ENCODE measurements at regions not wholly inside any gene's neighbourhood (a gene's known extent, or its start where the extent isn't known, plus 50 kb on each side); places are given as distances from the start of the nearest gene placed in this dataset.

GRCh38 chr6:168221000-168221399 is 98.6 kb downstream of the DACT2 start:
- Histone ChIP-seq H3K27me3 (ENCODE audit: insufficient read depth, low read length) (no peaks in the 10 kb centered on the region), H4K5ac (ENCODE audit: insufficient read length, low read depth, low read length) (no peak overlapping the region), H2AK5ac (ENCODE audit: insufficient read length, low read length) (no peak overlapping the region), H3K23ac (ENCODE audit: insufficient read length, low read depth, low read length) (no peak overlapping the region), H2BK5ac (ENCODE audit: insufficient read length, low read length) (no peak overlapping the region), H3K4me1 (ENCODE audit: insufficient read depth, low read length) (no peaks in the 10 kb centered on the region; the same call in 1 of the 2 replicates), H3K79me2 (ENCODE audit: insufficient read depth, low read length) (no peaks in the 10 kb centered on the region), H4K8ac (replicated peaks; ENCODE audit: insufficient read length, low read depth, low read length) (no peak overlapping the region), H2BK20ac (ENCODE audit: low read depth, low read length, poor library complexity, severe bottlenecking) (no peak overlapping the region), H2BK15ac (ENCODE audit: low read depth, low read length) (no peak overlapping the region), H2AFZ (ENCODE audit: low read length) (no peak overlapping the region), H2BK12ac (ENCODE audit: insufficient read length, low read depth, low read length) (no peak overlapping the region), H3K4me2 (ENCODE audit: insufficient read depth, insufficient read length, low read length) (no peak overlapping the region), H3T11ph (ENCODE audit: low read length) (no peak overlapping the region), H3K79me1 (ENCODE audit: insufficient read depth, low read depth, low read length, poor library complexity, severe bottlenecking) (no peaks in the 10 kb centered on the region), H3K23me2 (ENCODE audit: insufficient read length, low read depth, low read length, poor library complexity, severe bottlenecking) (no peaks in the 10 kb centered on the region), H4K91ac (ENCODE audit: insufficient read length, low read depth, low read length) (no peak overlapping the region), H3K9ac (ENCODE audit: extremely low read depth, insufficient read length, low read length) (no peak overlapping the region), H3K56ac (ENCODE audit: insufficient read length, low read depth, low read length) (no peak overlapping the region), H4K20me1 (ENCODE audit: control insufficient read depth, insufficient read depth, insufficient read length) (no peaks in the 10 kb centered on the region), H3K9me3 (ENCODE audit: control insufficient read depth, low read depth, low read length) (no peaks in the 10 kb centered on the region), H3K4ac (ENCODE audit: low read depth, low read length) (no peak overlapping the region), H3K18ac (ENCODE audit: insufficient read length, low read depth, low read length) (no peak overlapping the region), H2BK120ac (ENCODE audit: low read depth, low read length, poor library complexity, severe bottlenecking) (no peak overlapping the region), H3K14ac (ENCODE audit: insufficient read depth, low read length) (no peak overlapping the region), H3K27ac (ENCODE audit: insufficient read length, low read depth, low read length) (no peak overlapping the region)
- TF ChIP-seq, protein P1, sequence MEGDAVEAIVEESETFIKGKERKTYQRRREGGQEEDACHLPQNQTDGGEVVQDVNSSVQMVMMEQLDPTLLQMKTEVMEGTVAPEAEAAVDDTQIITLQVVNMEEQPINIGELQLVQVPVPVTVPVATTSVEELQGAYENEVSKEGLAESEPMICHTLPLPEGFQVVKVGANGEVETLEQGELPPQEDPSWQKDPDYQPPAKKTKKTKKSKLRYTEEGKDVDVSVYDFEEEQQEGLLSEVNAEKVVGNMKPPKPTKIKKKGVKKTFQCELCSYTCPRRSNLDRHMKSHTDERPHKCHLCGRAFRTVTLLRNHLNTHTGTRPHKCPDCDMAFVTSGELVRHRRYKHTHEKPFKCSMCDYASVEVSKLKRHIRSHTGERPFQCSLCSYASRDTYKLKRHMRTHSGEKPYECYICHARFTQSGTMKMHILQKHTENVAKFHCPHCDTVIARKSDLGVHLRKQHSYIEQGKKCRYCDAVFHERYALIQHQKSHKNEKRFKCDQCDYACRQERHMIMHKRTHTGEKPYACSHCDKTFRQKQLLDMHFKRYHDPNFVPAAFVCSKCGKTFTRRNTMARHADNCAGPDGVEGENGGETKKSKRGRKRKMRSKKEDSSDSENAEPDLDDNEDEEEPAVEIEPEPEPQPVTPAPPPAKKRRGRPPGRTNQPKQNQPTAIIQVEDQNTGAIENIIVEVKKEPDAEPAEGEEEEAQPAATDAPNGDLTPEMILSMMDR (conservative IDR thresholded peaks at IDR 0.05): no peak
- H3K9me3 Mint-ChIP-seq: no peaks in the 10 kb centered on the region
- no CpG with 5 or more reads among the region's 5 CpGs for WGBS (ENCODE audit: extremely low coverage, insufficient read length, low lambda C conversion rate)
- no peak overlapping the region for H3K4me3 Mint-ChIP-seq
- H3K4me1 Mint-ChIP-seq: peaks cover 20 to 29% of the 10 kb centered on the region in 2 experiments
- H3K27me3 Mint-ChIP-seq (ENCODE audit: low read depth): peaks cover 6% of the 10 kb centered on the region
- no peak overlapping the region for H3K27ac Mint-ChIP-seq
- H3K36me3 Mint-ChIP-seq (ENCODE audit: insufficient read depth in 1 of 3, low read depth in 3 of 3): no peaks in the 10 kb centered on the region
- DNase-seq: no peak
